GM12878 (cell line): ENCODE measurements at regions not wholly inside any gene's neighbourhood (a gene's known extent, or its start where the extent isn't known, plus 50 kb on each side); places are given as distances from the start of the nearest gene placed in this dataset.

Experiments used
- ATAC-seq: fragments of 200-7000 bp; cut with Tn5 transposase; 3 replicates; pipeline ENCODE4 v1.9.1; 2020; ENCODE audit warnings: mild to moderate bottlenecking, moderate library complexity
- BruUV-seq: library from RNA; stranded (reverse); fragments of 400-500 nt; replicated peaks from 2 replicates; lab custom pipeline; 2021; lab: Mats Ljungman, UMichigan
- CTCF ChIA-PET: fragments of 300-600 bp; sonication (Branson Sonifier 250); formaldehyde crosslinking; extraction: SDS; loops from one replicate; lab custom pipeline; 2021; ENCODE audit warnings: inconsistent platforms; lab: Yijun Ruan, JAX
- POLR2A ChIA-PET: fragments of 350-600 bp; formaldehyde crosslinking; extraction: SDS; loops from one replicate; lab custom pipeline; 2021; ENCODE audit warnings: inconsistent platforms; lab: Charles Lee
- RAD21 ChIA-PET: fragments of 300-600 bp; sonication (Branson Sonifier 250); formaldehyde crosslinking; loops from one replicate; lab custom pipeline; 2023; ENCODE audit warnings: antibody characterized with exemption; ENCODE audit not compliant: unreplicated experiment; lab: Charles Lee
- SMC1A ChIA-PET: fragments of 300-600 bp; sonication (Branson Sonifier 250); formaldehyde crosslinking; loops from one replicate; lab custom pipeline; 2023; ENCODE audit not compliant: unreplicated experiment, uncharacterized antibody; lab: Charles Lee
- DNase-seq: peaks from one replicate; pipeline ENCODE4 v3.0.0-alpha.2; 2011; ENCODE audit warnings: low read depth, low spot score
- FAIRE-seq: peaks from 3 replicates; lab custom pipeline; 2011; peaks lifted over from hg19 to GRCh38; lab: Jason Lieb, UNC
- H2AFZ ChIP-seq: 2 replicates; pipeline ENCODE4 v1.6.0; 2011; ENCODE audit warnings: low read depth, low read length, control low read depth; ENCODE audit not compliant: control insufficient read depth
- H3K27ac ChIP-seq: 2 replicates; pipeline ENCODE4 v1.5.1; 2011; ENCODE audit warnings: control low read depth; ENCODE audit not compliant: control insufficient read depth, insufficient read depth
- H3K27me3 ChIP-seq, 2 experiments: replicated peaks in 1 of 2; 2 replicates each; pipeline versions ENCODE4 v1.6.0 to v1.6.1; 2011; ENCODE audit warnings: low read length in 1 of 2; ENCODE audit not compliant: control insufficient read depth in 2 of 2, insufficient read depth in 2 of 2
- H3K36me3 ChIP-seq, 2 experiments: 2 replicates each; pipeline ENCODE4 v1.5.1; 2011; ENCODE audit warnings: low read length in 1 of 2; ENCODE audit not compliant: control insufficient read depth in 2 of 2, insufficient read depth in 2 of 2
- H3K4me1 ChIP-seq: 2 replicates; pipeline ENCODE4 v1.6.1; 2011; ENCODE audit warnings: mild to moderate bottlenecking, low read length, moderate library complexity, mixed read lengths; ENCODE audit not compliant: control insufficient read depth, insufficient read depth
- H3K4me2 ChIP-seq: 2 replicates; pipeline ENCODE4 v1.6.0; 2011; ENCODE audit warnings: control low read depth; ENCODE audit not compliant: control insufficient read depth, insufficient read depth
- H3K4me3 ChIP-seq: fragments of 200-600 bp; sonication (generic); 2 replicates; pipeline ENCODE4 v1.5.1; 2016
- H3K79me2 ChIP-seq: 2 replicates; pipeline ENCODE4 v1.6.0; 2011; ENCODE audit warnings: low read length; ENCODE audit not compliant: control insufficient read depth, insufficient read depth
- H3K9ac ChIP-seq: 2 replicates; pipeline ENCODE4 v1.8.0; 2011; ENCODE audit warnings: low read length, control low read depth, mixed read lengths; ENCODE audit not compliant: control insufficient read depth, insufficient read depth
- H3K9me3 ChIP-seq: replicated peaks from 3 replicates; pipeline ENCODE4 v1.5.1; 2011; ENCODE audit warnings: mild to moderate bottlenecking, low read length; ENCODE audit not compliant: control insufficient read depth, insufficient read depth
- H4K20me1 ChIP-seq: 2 replicates; pipeline ENCODE4 v1.6.0; 2011; ENCODE audit not compliant: control insufficient read depth, insufficient read depth
- CHD2 ChIP-seq: IDR thresholded peaks from 2 replicates; pipeline ENCODE4 v1.6.1; 2011; ENCODE audit warnings: low read depth, low read length, improper control_type of control experiment, borderline replicate concordance
- GABPA ChIP-seq: IDR thresholded peaks from 2 replicates; pipeline ENCODE4 v1.6.1; 2014; ENCODE audit warnings: antibody characterized with exemption, low read depth, mild to moderate bottlenecking, inconsistent platforms
- HDAC6 ChIP-seq: fragments of 200-600 bp; sonication (generic); IDR thresholded peaks from one replicate; pipeline ENCODE4 v1.8.0; 2017; ENCODE audit warnings: antibody characterized with exemption; ENCODE audit not compliant: unreplicated experiment
- HDGF ChIP-seq: fragments of 450-650 bp; IDR thresholded peaks from 2 replicates; pipeline ENCODE4 v1.6.1; 2016; ENCODE audit warnings: antibody characterized with exemption
- IKZF1 ChIP-seq: fragments of 450-650 bp; conservative IDR thresholded peaks from 2 replicates; pipeline ENCODE4 v1.6.1; 2017; ENCODE audit warnings: antibody characterized with exemption, mild to moderate bottlenecking
- KAT2A ChIP-seq: conservative IDR thresholded peaks from 2 replicates; pipeline ENCODE4 v1.6.1; 2011; ENCODE audit warnings: low read depth, low read length; ENCODE audit not compliant: control insufficient read depth
- KLF5 ChIP-seq: fragments of 450-650 bp; IDR thresholded peaks from 2 replicates; pipeline ENCODE4 v1.6.1; 2014; ENCODE audit warnings: mild to moderate bottlenecking; ENCODE audit not compliant: partially characterized antibody
- LARP7 ChIP-seq: fragments of 450-650 bp; IDR thresholded peaks from 2 replicates; pipeline ENCODE4 v1.6.1; 2017; ENCODE audit warnings: mild to moderate bottlenecking
- MEF2B ChIP-seq: fragments of 450-650 bp; IDR thresholded peaks from 2 replicates; pipeline ENCODE4 v1.6.1; 2018; ENCODE audit warnings: mild to moderate bottlenecking, moderate library complexity; ENCODE audit not compliant: partially characterized antibody, poor library complexity, severe bottlenecking
- NR2C2 ChIP-seq: IDR thresholded peaks from 2 replicates; pipeline ENCODE4 v1.6.1; 2011; ENCODE audit warnings: borderline replicate concordance, low read depth; ENCODE audit not compliant: control insufficient read depth, insufficient read length
- PML ChIP-seq: IDR thresholded peaks from 2 replicates; pipeline ENCODE4 v1.6.1; 2012; ENCODE audit warnings: low read length, inconsistent platforms
- RUNX3 ChIP-seq: IDR thresholded peaks from 2 replicates; pipeline ENCODE4 v1.6.1; 2012; ENCODE audit warnings: low read length, inconsistent platforms
- SMC3 ChIP-seq: IDR thresholded peaks from 2 replicates; pipeline ENCODE4 v1.6.1; 2011; ENCODE audit warnings: low read length, improper control_type of control experiment, borderline replicate concordance
- TCF12 ChIP-seq: IDR thresholded peaks from 2 replicates; pipeline ENCODE4 v1.6.1; 2011; ENCODE audit warnings: low read depth, mild to moderate bottlenecking, low read length
- WRNIP1 ChIP-seq: IDR thresholded peaks from 2 replicates; pipeline ENCODE4 v1.6.1; 2011; ENCODE audit warnings: low read depth, low read length, improper control_type of control experiment, borderline replicate concordance
- ZBTB33 ChIP-seq: fragments of 450-650 bp; IDR thresholded peaks from 2 replicates; pipeline ENCODE4 v1.6.1; 2017; ENCODE audit warnings: mild to moderate bottlenecking
- ZNF274 ChIP-seq: IDR thresholded peaks from one replicate; pipeline ENCODE4 v1.8.0; 2011; ENCODE audit not compliant: insufficient read length, insufficient read depth
- ZNF622 ChIP-seq: fragments of 450-650 bp; IDR thresholded peaks from 2 replicates; pipeline ENCODE4 v1.6.1; 2017; ENCODE audit warnings: mild to moderate bottlenecking, inconsistent platforms
- WGBS: methylation state at CpG from one replicate; pipeline ENCODE4 v1.1.6; 2016; ENCODE audit warnings: low lambda C conversion rate; ENCODE audit not compliant: insufficient replicate concordance, insufficient coverage; ENCODE audit errors: missing lambda C conversion rate; 5-methylcytosine and 5-hydroxymethylcytosine counted together
- in situ Hi-C: fragments of 300-500 bp; cut with MboI; formaldehyde crosslinking; loops from 9 replicates; pipeline ENCODE4 v1.14.3; 2018; ENCODE audit warnings: mixed read lengths
- intact Hi-C: fragments of 100-400 bp; cut with micrococcal nuclease; formaldehyde crosslinking; loops from one replicate; pipeline ENCODE4 v1.14.2; 2022; ENCODE audit not compliant: unreplicated experiment
- TF ChIP-seq, protein P1 (sequence below): fragments of 450-650 bp; IDR thresholded peaks from 2 replicates; pipeline ENCODE4 v1.6.1; 2014; ENCODE audit warnings: mild to moderate bottlenecking
- TF ChIP-seq, protein P2 (sequence below): IDR thresholded peaks from 2 replicates; pipeline ENCODE4 v1.6.1; 2012; ENCODE audit warnings: low read depth, low read length, improper control_type of control experiment

GRCh38 chr3:3559786-3560185, 239.4 kb upstream of the LRRN1 start:
- H4K20me1 ChIP-seq: no peaks in the 10 kb centered on the region
- FAIRE-seq (no peak), DNase-seq (no peak), ATAC-seq (no peak)
- ChIA-PET POLR2A (no interaction called here), CTCF (no interaction called here), RAD21 (no interaction called here), SMC1A (interaction anchor here (1.2 kb wide), 1 partner anchor 28 kb away, joined by 3 read pairs; no protein-coding TSS in a partner anchor)
- intact Hi-C loops: no loop called here
- no peak overlapping the region for H3K27ac ChIP-seq
- no peaks in the 10 kb centered on the region for H3K27me3 ChIP-seq
- H3K9ac ChIP-seq: no peak overlapping the region
- WGBS: 2% methylated on average over 2 of the region's 2 CpGs
- no peaks in the 10 kb centered on the region for H3K79me2 ChIP-seq
- H3K4me1 ChIP-seq: no peaks in the 10 kb centered on the region
- no peaks in the 10 kb centered on the region for H3K9me3 ChIP-seq
- in situ Hi-C loops: no loop called here
- H3K36me3 ChIP-seq: no peaks in the 10 kb centered on the region
- no peak overlapping the region for H3K4me3 ChIP-seq
- no peak overlapping the region for H2AFZ ChIP-seq
- no peak overlapping the region for H3K4me2 ChIP-seq
- no TSS peak for BruUV-seq
- TF ChIP-seq WRNIP1 (no peak), ZBTB33 (no peak), HDGF (no peak), KAT2A (no peak), TCF12 (no peak), HDAC6 (no peak), ZNF274 (no peak), RUNX3 (no peak), MEF2B (no peak), ZNF622 (no peak), IKZF1 (no peak), NR2C2 (no peak), CHD2 (no peak), GABPA (no peak), LARP7 (no peak), SMC3 (no peak), KLF5 (no peak), PML (no peak)
- TF ChIP-seq, protein P1, sequence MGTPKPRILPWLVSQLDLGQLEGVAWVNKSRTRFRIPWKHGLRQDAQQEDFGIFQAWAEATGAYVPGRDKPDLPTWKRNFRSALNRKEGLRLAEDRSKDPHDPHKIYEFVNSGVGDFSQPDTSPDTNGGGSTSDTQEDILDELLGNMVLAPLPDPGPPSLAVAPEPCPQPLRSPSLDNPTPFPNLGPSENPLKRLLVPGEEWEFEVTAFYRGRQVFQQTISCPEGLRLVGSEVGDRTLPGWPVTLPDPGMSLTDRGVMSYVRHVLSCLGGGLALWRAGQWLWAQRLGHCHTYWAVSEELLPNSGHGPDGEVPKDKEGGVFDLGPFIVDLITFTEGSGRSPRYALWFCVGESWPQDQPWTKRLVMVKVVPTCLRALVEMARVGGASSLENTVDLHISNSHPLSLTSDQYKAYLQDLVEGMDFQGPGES: no peak
- TF ChIP-seq, protein P2, sequence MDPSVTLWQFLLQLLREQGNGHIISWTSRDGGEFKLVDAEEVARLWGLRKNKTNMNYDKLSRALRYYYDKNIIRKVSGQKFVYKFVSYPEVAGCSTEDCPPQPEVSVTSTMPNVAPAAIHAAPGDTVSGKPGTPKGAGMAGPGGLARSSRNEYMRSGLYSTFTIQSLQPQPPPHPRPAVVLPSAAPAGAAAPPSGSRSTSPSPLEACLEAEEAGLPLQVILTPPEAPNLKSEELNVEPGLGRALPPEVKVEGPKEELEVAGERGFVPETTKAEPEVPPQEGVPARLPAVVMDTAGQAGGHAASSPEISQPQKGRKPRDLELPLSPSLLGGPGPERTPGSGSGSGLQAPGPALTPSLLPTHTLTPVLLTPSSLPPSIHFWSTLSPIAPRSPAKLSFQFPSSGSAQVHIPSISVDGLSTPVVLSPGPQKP: no peak
